GM23248 (cell line): ENCODE measurements at regions not wholly inside any gene's neighbourhood (a gene's known extent, or its start where the extent isn't known, plus 50 kb on each side); places are given as distances from the start of the nearest gene placed in this dataset.

ENCODE experiments used
- EZH2 ChIP-seq: fragments of 200-600 bp; sonication (generic); IDR thresholded peaks from 2 replicates; pipeline ENCODE4 v1.6.1; 2018; ENCODE audit warnings: antibody characterized with exemption, mild to moderate bottlenecking; ENCODE audit not compliant: insufficient read depth, poor library complexity, severe bottlenecking
- EZH2phosphoT487 ChIP-seq: fragments of 200-600 bp; sonication (generic); IDR thresholded peaks from 2 replicates; pipeline ENCODE4 v1.6.1; 2018; ENCODE audit warnings: antibody characterized with exemption, moderate library complexity, mild to moderate bottlenecking, low read depth; ENCODE audit not compliant: insufficient read depth

- no peak for TF ChIP-seq EZH2
- no peak for TF ChIP-seq EZH2phosphoT487
Measured at GRCh38 chr1:30110846-30111245, 612.5 kb downstream of the MATN1 start.
